Sigmoid colon (tissue), 6 donors: ENCODE measurements at regions not wholly inside any gene's neighbourhood (a gene's known extent, or its start where the extent isn't known, plus 50 kb on each side); places are given as distances from the start of the nearest gene placed in this dataset.

Source experiments
- DNase-seq: peaks from one replicate; pipeline ENCODE4 v3.0.0-alpha.2; 2019
- H3K27ac ChIP-seq, 4 donors: fragments of 200-600 bp; sonication (generic); one replicate each; pipeline ENCODE4 v1.5.1; 2016 to 2019; ENCODE audit warnings: mild to moderate bottlenecking in 1 of 4
- H3K27me3 ChIP-seq, 3 donors: fragments of 200-600 bp; sonication (generic); one replicate each; pipeline ENCODE4 v1.5.1; 2019; ENCODE audit warnings: mild to moderate bottlenecking in 1 of 3
- H3K36me3 ChIP-seq, 4 donors: fragments of 200-600 bp; sonication (generic); one replicate each; pipeline ENCODE4 v1.5.1; 2016 to 2019
- H3K4me1 ChIP-seq, 4 donors: fragments of 200-600 bp; sonication (generic); one replicate each; pipeline ENCODE4 v1.5.1; 2017 to 2019
- H3K4me3 ChIP-seq, 4 donors: fragments of 200-600 bp; sonication (generic); one replicate each; pipeline ENCODE4 v1.5.1; 2017 to 2019; ENCODE audit warnings: mild to moderate bottlenecking in 2 of 4, moderate library complexity in 1 of 4
- H3K9me3 ChIP-seq, 4 donors: fragments of 200-600 bp in 3 of 4; sonication (generic) in 3 of 4; one replicate each; pipeline versions ENCODE4 v1.5.1 to v1.6.1; 2013 to 2019
- EP300 ChIP-seq, 4 donors: sonication (generic); formaldehyde crosslinking; IDR thresholded peaks; one replicate each; pipeline ENCODE4 v1.6.1; 2017; ENCODE audit warnings: antibody characterized with exemption in 4 of 4
- POLR2A ChIP-seq, 2 donors: fragments of 450-650 bp; IDR thresholded peaks; one replicate each; pipeline ENCODE4 v1.6.1; 2016; ENCODE audit warnings: antibody characterized with exemption in 2 of 2, mild to moderate bottlenecking in 2 of 2, moderate library complexity in 2 of 2
- POLR2AphosphoS5 ChIP-seq, 4 donors: sonication (generic); formaldehyde crosslinking; IDR thresholded peaks; one replicate each; pipeline ENCODE4 v1.6.1; 2017; ENCODE audit warnings: antibody characterized with exemption in 4 of 4
- WGBS, 2 donors: extraction: QIAGEN DNeasy Blood & Tissue Kit; methylation state at CpG; one replicate each; pipeline ENCODE4 v1.1.7; 2013; 5-methylcytosine and 5-hydroxymethylcytosine counted together
- intact Hi-C: fragments of 100-400 bp; cut with DNase I; formaldehyde crosslinking; loops from one replicate; pipeline ENCODE4 v1.15.1; 2023
- TF ChIP-seq, protein P1 (sequence below), 4 experiments: fragments of 450-650 bp in 3 of 4; fragments of 200-600 bp in 1 of 4; IDR thresholded peaks; one replicate each; pipeline ENCODE4 v1.5.1; 2016 to 2019; ENCODE audit warnings: antibody characterized with exemption in 4 of 4, mild to moderate bottlenecking in 3 of 4, moderate library complexity in 2 of 4
- donor health status: healthy with polysubstance abuse.
- donor health status: healthy.

DNA sequence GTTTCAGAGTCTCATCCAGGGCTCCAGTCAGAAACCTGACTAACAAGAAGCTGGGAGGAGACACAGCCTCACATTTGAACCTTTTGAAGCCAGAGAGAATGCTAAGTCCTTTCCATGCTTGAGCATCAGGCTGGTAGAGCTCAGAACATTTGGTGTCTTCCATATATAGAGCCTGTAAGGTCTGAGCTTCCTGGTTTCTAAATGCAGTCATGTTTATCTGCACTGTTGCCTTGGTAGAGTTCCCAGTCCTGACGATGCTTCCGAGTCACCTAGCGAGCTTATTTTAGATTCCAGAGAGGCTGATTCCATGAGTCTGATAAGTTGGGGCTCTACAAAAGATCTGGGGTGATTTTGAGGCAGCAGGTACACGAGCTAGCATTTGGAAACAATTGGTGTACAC lies 68.4 kb upstream of the SORL1 start:
- Histone ChIP-seq H3K4me1 (peaks cover 0 to 21% (median 13%) of the 10 kb centered on the region in 4 donors), H3K9me3 (no peaks in the 10 kb centered on the region), H3K4me3 (no peak overlapping the region), H3K36me3 (no peaks in the 10 kb centered on the region), H3K27ac (peak overlapping the region; percentile 55 to 72 (median 67)), H3K27me3 (no peaks in the 10 kb centered on the region)
- no peak for DNase-seq
- intact Hi-C loops = no loop called here
- 83 to 85% methylated on average over 4 of the region's 4 CpGs for WGBS, 2 donors
- TF ChIP-seq POLR2AphosphoS5 (IDR thresholded peaks at IDR 0.05) (peak in 1 of 4 donors; percentile 41), POLR2A (IDR thresholded peaks at IDR 0.05) (no peak), EP300 (IDR thresholded peaks at IDR 0.05) (no peak)
- TF ChIP-seq, protein P1, sequence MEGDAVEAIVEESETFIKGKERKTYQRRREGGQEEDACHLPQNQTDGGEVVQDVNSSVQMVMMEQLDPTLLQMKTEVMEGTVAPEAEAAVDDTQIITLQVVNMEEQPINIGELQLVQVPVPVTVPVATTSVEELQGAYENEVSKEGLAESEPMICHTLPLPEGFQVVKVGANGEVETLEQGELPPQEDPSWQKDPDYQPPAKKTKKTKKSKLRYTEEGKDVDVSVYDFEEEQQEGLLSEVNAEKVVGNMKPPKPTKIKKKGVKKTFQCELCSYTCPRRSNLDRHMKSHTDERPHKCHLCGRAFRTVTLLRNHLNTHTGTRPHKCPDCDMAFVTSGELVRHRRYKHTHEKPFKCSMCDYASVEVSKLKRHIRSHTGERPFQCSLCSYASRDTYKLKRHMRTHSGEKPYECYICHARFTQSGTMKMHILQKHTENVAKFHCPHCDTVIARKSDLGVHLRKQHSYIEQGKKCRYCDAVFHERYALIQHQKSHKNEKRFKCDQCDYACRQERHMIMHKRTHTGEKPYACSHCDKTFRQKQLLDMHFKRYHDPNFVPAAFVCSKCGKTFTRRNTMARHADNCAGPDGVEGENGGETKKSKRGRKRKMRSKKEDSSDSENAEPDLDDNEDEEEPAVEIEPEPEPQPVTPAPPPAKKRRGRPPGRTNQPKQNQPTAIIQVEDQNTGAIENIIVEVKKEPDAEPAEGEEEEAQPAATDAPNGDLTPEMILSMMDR (IDR thresholded peaks at IDR 0.05) = no peak

DNA sequence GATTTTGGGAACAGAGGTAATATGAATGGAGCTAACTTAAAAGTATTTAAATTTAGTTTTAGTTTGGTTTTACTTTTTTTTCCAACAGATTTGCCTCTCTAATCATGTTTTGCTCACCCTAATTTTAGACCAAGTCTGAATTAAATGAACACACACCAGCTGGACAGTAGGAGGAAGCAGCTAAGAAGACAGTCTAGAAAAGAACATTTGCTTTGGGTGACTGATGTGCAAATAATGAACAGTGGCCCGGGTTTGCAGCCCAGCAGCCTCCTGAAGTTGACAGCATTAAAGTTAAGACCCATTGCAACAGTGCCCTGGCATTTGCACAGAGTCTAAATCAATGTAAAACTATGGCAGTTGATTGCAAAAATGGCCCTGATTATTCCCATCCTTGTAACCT lies 66.4 kb upstream of the SORL1 start:
- peaks cover 0 to 39% (median 27%) of the 10 kb centered on the region in 4 donors for H3K4me1 ChIP-seq
- H3K4me3 ChIP-seq = no peak overlapping the region
- H3K9me3 ChIP-seq = no peaks in the 10 kb centered on the region
- intact Hi-C loops = no loop called here
- no peak for DNase-seq
- H3K27ac ChIP-seq = no peak overlapping the region
- no peaks in the 10 kb centered on the region for H3K36me3 ChIP-seq
- WGBS, 2 donors = 32 to 53% methylated on average over 1 of the region's 1 CpG
- no peak for TF ChIP-seq POLR2A (IDR thresholded peaks at IDR 0.05)
- TF ChIP-seq EP300 (IDR thresholded peaks at IDR 0.05) = no peak
- TF ChIP-seq, protein P1 (IDR thresholded peaks at IDR 0.05) = no peak
- TF ChIP-seq POLR2AphosphoS5 (IDR thresholded peaks at IDR 0.05) = no peak
- no peaks in the 10 kb centered on the region for H3K27me3 ChIP-seq
